ENCODE measurements at regions not wholly inside any gene's neighbourhood (a gene's known extent, or its start where the extent isn't known, plus 50 kb on each side); places are given as distances from the start of the nearest gene placed in this dataset.

DNA sequence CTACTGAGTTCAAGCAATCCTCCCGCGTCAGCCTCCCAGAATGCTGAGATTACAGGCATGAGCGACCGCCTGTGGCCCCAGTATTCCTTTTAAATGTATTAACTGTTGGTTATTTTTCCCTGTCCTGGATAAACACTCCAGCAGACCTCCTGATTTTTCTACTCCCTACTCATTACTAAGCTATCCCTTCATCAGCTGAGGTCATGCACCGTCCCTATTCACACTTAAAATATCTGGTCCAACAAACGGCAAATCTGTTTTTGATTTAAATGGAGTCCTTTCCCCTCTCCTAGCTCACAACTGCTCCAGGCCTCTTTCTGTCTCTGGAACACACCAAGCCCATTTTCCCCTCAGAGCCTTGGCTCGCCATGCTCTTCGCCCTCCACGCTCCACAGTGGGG lies 1003.3 kb upstream of the TMEM132C start:
- H3K36me3 ChIP-seq (ENCODE audit: insufficient read depth, low read length), result no peaks in the 10 kb centered on the region
- H3K4me2 ChIP-seq (ENCODE audit: low read length), result no peak overlapping the region
- H3K9ac ChIP-seq (ENCODE audit: low read length), result no peak overlapping the region
- H3K79me2 ChIP-seq (replicated peaks; ENCODE audit: insufficient read depth, low read length), result no peaks in the 10 kb centered on the region
- no peaks in the 10 kb centered on the region for H3F3A ChIP-seq (ENCODE audit: insufficient read depth, low read length, poor library complexity, severe bottlenecking)
- TF ChIP-seq, protein P1, sequence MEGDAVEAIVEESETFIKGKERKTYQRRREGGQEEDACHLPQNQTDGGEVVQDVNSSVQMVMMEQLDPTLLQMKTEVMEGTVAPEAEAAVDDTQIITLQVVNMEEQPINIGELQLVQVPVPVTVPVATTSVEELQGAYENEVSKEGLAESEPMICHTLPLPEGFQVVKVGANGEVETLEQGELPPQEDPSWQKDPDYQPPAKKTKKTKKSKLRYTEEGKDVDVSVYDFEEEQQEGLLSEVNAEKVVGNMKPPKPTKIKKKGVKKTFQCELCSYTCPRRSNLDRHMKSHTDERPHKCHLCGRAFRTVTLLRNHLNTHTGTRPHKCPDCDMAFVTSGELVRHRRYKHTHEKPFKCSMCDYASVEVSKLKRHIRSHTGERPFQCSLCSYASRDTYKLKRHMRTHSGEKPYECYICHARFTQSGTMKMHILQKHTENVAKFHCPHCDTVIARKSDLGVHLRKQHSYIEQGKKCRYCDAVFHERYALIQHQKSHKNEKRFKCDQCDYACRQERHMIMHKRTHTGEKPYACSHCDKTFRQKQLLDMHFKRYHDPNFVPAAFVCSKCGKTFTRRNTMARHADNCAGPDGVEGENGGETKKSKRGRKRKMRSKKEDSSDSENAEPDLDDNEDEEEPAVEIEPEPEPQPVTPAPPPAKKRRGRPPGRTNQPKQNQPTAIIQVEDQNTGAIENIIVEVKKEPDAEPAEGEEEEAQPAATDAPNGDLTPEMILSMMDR (IDR thresholded peaks at IDR 0.05; ENCODE audit: poor library complexity, severe bottlenecking), result no peak
- H3K27ac ChIP-seq (ENCODE audit: low read length), result no peak overlapping the region
- no peaks in the 10 kb centered on the region for H3K9me2 ChIP-seq (ENCODE audit: insufficient read depth, low read length)
- no peak overlapping the region for H2AFZ ChIP-seq (ENCODE audit: low read depth, low read length)
- H3K27me3 ChIP-seq (ENCODE audit: insufficient read depth, low read depth, low read length), result no peaks in the 10 kb centered on the region
- H4K20me1 ChIP-seq (ENCODE audit: insufficient read depth), result no peaks in the 10 kb centered on the region
- no peak overlapping the region for H3K4me3 ChIP-seq (ENCODE audit: low read length)
- H3K9me3 ChIP-seq (ENCODE audit: low read length), result no peaks in the 10 kb centered on the region

DNA sequence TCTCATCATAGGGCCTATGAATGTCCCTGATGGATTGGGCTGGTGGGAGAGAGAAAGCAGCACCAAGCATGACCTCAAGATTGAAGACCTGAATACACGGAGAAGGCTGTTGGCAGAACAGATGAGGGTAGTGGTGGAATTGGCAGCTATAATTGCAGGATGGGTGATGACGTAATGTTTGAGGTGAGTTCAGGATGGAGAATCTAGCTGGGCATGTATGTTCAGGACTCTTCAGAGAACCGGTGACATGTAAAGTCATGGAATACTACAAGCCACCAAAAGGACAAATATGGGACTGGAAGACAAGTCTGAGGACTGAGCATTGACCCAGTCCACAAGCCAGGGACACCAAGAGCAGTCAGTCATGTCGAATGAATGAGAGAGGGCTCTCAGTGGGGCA lies 999.8 kb upstream of the TMEM132C start:
- H3K79me2 ChIP-seq (replicated peaks; ENCODE audit: insufficient read depth, low read length), result no peaks in the 10 kb centered on the region
- no peaks in the 10 kb centered on the region for H3F3A ChIP-seq (ENCODE audit: insufficient read depth, low read length, poor library complexity, severe bottlenecking)
- H3K9ac ChIP-seq (ENCODE audit: low read length), result no peak overlapping the region
- no peak overlapping the region for H3K4me3 ChIP-seq (ENCODE audit: low read length)
- H3K27me3 ChIP-seq (ENCODE audit: insufficient read depth, low read depth, low read length), result no peaks in the 10 kb centered on the region
- H2AFZ ChIP-seq (ENCODE audit: low read depth, low read length), result no peak overlapping the region
- H3K36me3 ChIP-seq (ENCODE audit: insufficient read depth, low read length), result no peaks in the 10 kb centered on the region
- H3K9me2 ChIP-seq (ENCODE audit: insufficient read depth, low read length), result no peaks in the 10 kb centered on the region
- TF ChIP-seq RAD21 (conservative IDR thresholded peaks at IDR 0.05), result no peak
- TF ChIP-seq, protein P2, sequence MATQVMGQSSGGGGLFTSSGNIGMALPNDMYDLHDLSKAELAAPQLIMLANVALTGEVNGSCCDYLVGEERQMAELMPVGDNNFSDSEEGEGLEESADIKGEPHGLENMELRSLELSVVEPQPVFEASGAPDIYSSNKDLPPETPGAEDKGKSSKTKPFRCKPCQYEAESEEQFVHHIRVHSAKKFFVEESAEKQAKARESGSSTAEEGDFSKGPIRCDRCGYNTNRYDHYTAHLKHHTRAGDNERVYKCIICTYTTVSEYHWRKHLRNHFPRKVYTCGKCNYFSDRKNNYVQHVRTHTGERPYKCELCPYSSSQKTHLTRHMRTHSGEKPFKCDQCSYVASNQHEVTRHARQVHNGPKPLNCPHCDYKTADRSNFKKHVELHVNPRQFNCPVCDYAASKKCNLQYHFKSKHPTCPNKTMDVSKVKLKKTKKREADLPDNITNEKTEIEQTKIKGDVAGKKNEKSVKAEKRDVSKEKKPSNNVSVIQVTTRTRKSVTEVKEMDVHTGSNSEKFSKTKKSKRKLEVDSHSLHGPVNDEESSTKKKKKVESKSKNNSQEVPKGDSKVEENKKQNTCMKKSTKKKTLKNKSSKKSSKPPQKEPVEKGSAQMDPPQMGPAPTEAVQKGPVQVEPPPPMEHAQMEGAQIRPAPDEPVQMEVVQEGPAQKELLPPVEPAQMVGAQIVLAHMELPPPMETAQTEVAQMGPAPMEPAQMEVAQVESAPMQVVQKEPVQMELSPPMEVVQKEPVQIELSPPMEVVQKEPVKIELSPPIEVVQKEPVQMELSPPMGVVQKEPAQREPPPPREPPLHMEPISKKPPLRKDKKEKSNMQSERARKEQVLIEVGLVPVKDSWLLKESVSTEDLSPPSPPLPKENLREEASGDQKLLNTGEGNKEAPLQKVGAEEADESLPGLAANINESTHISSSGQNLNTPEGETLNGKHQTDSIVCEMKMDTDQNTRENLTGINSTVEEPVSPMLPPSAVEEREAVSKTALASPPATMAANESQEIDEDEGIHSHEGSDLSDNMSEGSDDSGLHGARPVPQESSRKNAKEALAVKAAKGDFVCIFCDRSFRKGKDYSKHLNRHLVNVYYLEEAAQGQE (IDR thresholded peaks at IDR 0.05; ENCODE audit: borderline replicate concordance), result no peak
- no peak for TF ChIP-seq POLR2AphosphoS5 (IDR thresholded peaks at IDR 0.05)
- TF ChIP-seq, protein P1 (IDR thresholded peaks at IDR 0.05; ENCODE audit: poor library complexity, severe bottlenecking), result no peak
- TF ChIP-seq TAF1 (IDR thresholded peaks at IDR 0.05; ENCODE audit: low read depth), result no peak
- no peak for TF ChIP-seq MXI1 (conservative IDR thresholded peaks at IDR 0.05; ENCODE audit: poor library complexity, severe bottlenecking)
- TF ChIP-seq EP300 (conservative IDR thresholded peaks at IDR 0.05; ENCODE audit: poor library complexity, severe bottlenecking), result no peak
- no peak for TF ChIP-seq EZH2 (IDR thresholded peaks at IDR 0.05; ENCODE audit: borderline replicate concordance, insufficient read depth, low read length, poor library complexity, severe bottlenecking)
- TF ChIP-seq SMC3 (conservative IDR thresholded peaks at IDR 0.05; ENCODE audit: poor library complexity), result no peak
- no peak overlapping the region for H3K4me2 ChIP-seq (ENCODE audit: low read length)
- H4K20me1 ChIP-seq (ENCODE audit: insufficient read depth), result no peaks in the 10 kb centered on the region
- H3K9me3 ChIP-seq (ENCODE audit: low read length), result no peaks in the 10 kb centered on the region
- H3K27ac ChIP-seq (ENCODE audit: low read length), result no peak overlapping the region
